ENCODE measurements at regions not wholly inside any gene's neighbourhood (a gene's known extent, or its start where the extent isn't known, plus 50 kb on each side); places are given as distances from the start of the nearest gene placed in this dataset.
"Not testable (repeated sequence)": the region's sequence is repeated elsewhere in the genome, so short reads cannot be mapped to it uniquely, and the experiment has no call there.

- ATAC-seq: no peak
- TF ChIP-seq TCF4 (CRISPR knock-in tag; IDR thresholded peaks at IDR 0.05; ENCODE audit: borderline replicate concordance) (no peak), SNAI2 (CRISPR knock-in tag; IDR thresholded peaks at IDR 0.05) (no peak), ZNF8 (CRISPR knock-in tag; IDR thresholded peaks at IDR 0.05) (no peak)
Measured at GRCh38 chr6:74889635-74890034, 316.2 kb downstream of the COL12A1 start.

DNA sequence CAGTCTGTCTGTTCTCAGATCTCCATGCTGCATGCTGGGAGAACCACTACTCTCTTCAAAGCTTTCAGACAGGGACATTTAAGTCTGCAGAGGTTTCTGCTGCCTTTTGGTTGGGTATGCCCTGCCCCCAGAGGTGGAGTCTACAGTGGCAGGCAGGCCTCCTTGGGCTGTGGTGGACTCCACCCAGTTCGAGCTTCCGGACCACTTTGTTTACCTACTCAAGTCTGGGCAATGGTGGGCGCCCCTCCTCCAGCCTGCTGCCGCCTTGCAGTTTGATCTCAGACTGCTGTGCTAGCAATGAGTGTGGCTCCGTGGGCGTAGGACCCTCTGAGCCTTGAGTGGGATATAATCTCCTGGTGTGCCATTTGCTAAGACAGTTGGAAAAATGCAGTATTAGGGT, 317.1 kb downstream of the COL12A1 start:
- ATAC-seq: not testable (repeated sequence)

DNA sequence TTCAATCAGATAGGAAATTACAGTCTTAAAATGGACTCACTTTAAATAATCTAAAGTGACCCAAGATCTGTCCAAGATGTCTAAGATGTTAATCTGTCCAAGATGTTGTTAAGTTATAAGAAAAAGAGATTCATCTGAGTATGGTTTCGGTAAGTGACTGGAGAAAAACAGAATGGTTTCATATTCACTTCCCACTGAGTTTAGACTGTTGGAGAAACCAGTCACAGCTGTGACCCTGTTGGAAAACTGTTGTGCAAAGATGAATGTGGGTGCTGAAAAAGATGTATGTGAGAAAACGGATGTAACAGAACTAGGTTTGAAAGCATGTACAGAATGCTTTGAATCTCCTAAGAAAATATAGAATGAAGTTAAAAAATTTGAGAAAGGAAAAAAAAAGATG, 325.9 kb downstream of the COL12A1 start:
- TF ChIP-seq POU6F1 (CRISPR knock-in tag; IDR thresholded peaks at IDR 0.05; ENCODE audit: borderline replicate concordance, low read depth) (no peak), CSDC2 (CRISPR knock-in tag; IDR thresholded peaks at IDR 0.05) (no peak), ZFP30 (CRISPR knock-in tag; IDR thresholded peaks at IDR 0.05) (no peak), ISL1 (CRISPR knock-in tag; IDR thresholded peaks at IDR 0.05) (no peak), BACH2 (CRISPR knock-in tag; IDR thresholded peaks at IDR 0.05; ENCODE audit: borderline replicate concordance) (no peak), SNAI2 (CRISPR knock-in tag; IDR thresholded peaks at IDR 0.05) (no peak), ZNF565 (CRISPR knock-in tag; conservative IDR thresholded peaks at IDR 0.05; ENCODE audit: low read depth) (no peak), PPARA (CRISPR knock-in tag; IDR thresholded peaks at IDR 0.05; ENCODE audit: borderline replicate concordance) (no peak), OSR1 (CRISPR knock-in tag; IDR thresholded peaks at IDR 0.05) (no peak), TCF4 (CRISPR knock-in tag; IDR thresholded peaks at IDR 0.05; ENCODE audit: borderline replicate concordance) (no peak), ZNF70 (CRISPR knock-in tag; IDR thresholded peaks at IDR 0.05) (no peak), RARB (CRISPR knock-in tag; IDR thresholded peaks at IDR 0.05) (no peak), ARNTL (CRISPR knock-in tag; IDR thresholded peaks at IDR 0.05; ENCODE audit: borderline replicate concordance, low read depth) (no peak)
- TF ChIP-seq, protein P1, sequence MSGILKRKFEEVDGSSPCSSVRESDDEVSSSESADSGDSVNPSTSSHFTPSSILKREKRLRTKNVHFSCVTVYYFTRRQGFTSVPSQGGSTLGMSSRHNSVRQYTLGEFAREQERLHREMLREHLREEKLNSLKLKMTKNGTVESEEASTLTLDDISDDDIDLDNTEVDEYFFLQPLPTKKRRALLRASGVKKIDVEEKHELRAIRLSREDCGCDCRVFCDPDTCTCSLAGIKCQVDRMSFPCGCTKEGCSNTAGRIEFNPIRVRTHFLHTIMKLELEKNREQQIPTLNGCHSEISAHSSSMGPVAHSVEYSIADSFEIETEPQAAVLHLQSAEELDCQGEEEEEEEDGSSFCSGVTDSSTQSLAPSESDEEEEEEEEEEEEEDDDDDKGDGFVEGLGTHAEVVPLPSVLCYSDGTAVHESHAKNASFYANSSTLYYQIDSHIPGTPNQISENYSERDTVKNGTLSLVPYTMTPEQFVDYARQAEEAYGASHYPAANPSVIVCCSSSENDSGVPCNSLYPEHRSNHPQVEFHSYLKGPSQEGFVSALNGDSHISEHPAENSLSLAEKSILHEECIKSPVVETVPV (CRISPR knock-in tag; IDR thresholded peaks at IDR 0.05): no peak
- TF ChIP-seq, protein P2, sequence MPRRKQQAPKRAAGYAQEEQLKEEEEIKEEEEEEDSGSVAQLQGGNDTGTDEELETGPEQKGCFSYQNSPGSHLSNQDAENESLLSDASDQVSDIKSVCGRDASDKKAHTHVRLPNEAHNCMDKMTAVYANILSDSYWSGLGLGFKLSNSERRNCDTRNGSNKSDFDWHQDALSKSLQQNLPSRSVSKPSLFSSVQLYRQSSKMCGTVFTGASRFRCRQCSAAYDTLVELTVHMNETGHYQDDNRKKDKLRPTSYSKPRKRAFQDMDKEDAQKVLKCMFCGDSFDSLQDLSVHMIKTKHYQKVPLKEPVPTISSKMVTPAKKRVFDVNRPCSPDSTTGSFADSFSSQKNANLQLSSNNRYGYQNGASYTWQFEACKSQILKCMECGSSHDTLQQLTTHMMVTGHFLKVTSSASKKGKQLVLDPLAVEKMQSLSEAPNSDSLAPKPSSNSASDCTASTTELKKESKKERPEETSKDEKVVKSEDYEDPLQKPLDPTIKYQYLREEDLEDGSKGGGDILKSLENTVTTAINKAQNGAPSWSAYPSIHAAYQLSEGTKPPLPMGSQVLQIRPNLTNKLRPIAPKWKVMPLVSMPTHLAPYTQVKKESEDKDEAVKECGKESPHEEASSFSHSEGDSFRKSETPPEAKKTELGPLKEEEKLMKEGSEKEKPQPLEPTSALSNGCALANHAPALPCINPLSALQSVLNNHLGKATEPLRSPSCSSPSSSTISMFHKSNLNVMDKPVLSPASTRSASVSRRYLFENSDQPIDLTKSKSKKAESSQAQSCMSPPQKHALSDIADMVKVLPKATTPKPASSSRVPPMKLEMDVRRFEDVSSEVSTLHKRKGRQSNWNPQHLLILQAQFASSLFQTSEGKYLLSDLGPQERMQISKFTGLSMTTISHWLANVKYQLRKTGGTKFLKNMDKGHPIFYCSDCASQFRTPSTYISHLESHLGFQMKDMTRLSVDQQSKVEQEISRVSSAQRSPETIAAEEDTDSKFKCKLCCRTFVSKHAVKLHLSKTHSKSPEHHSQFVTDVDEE (CRISPR knock-in tag; IDR thresholded peaks at IDR 0.05): no peak
- TF ChIP-seq, protein P3, sequence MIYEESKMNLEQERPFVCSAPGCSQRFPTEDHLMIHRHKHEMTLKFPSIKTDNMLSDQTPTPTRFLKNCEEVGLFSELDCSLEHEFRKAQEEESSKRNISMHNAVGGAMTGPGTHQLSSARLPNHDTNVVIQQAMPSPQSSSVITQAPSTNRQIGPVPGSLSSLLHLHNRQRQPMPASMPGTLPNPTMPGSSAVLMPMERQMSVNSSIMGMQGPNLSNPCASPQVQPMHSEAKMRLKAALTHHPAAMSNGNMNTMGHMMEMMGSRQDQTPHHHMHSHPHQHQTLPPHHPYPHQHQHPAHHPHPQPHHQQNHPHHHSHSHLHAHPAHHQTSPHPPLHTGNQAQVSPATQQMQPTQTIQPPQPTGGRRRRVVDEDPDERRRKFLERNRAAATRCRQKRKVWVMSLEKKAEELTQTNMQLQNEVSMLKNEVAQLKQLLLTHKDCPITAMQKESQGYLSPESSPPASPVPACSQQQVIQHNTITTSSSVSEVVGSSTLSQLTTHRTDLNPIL (CRISPR knock-in tag; IDR thresholded peaks at IDR 0.05; ENCODE audit: low read depth): no peak
- ATAC-seq: no peak

GRCh38 chr6:74879234-74879633, 326.6 kb downstream of the COL12A1 start:
- no peak for ATAC-seq
- TF ChIP-seq OSR1 (CRISPR knock-in tag; IDR thresholded peaks at IDR 0.05) (no peak), ESRRG (CRISPR knock-in tag; IDR thresholded peaks at IDR 0.05) (no peak), SNAI2 (CRISPR knock-in tag; IDR thresholded peaks at IDR 0.05) (no peak), CSDC2 (CRISPR knock-in tag; IDR thresholded peaks at IDR 0.05) (no peak), TOX (CRISPR knock-in tag; IDR thresholded peaks at IDR 0.05; ENCODE audit: borderline replicate concordance) (no peak), ZFP30 (CRISPR knock-in tag; IDR thresholded peaks at IDR 0.05) (no peak), ZC3H10 (CRISPR knock-in tag; IDR thresholded peaks at IDR 0.05) (no peak), ZFP3 (CRISPR knock-in tag; IDR thresholded peaks at IDR 0.05) (no peak), ZNF70 (CRISPR knock-in tag; IDR thresholded peaks at IDR 0.05) (no peak)
- TF ChIP-seq, protein P2 (CRISPR knock-in tag; IDR thresholded peaks at IDR 0.05): no peak

Measured in SK-N-SH treated with all-trans-retinoic acid at 6 μM for 48 hours (cell line).